ENCODE measurements at regions not wholly inside any gene's neighbourhood (a gene's known extent, or its start where the extent isn't known, plus 50 kb on each side); places are given as distances from the start of the nearest gene placed in this dataset.

- H2BK20ac ChIP-seq (ENCODE audit: low read depth, low read length, poor library complexity, severe bottlenecking), result no peak overlapping the region
- no peaks in the 10 kb centered on the region for H3K27me3 Mint-ChIP-seq (ENCODE audit: low read depth)
- no peaks in the 10 kb centered on the region for H3K23me2 ChIP-seq (ENCODE audit: insufficient read length, low read depth, low read length, poor library complexity, severe bottlenecking)
- no peak overlapping the region for H3K9ac ChIP-seq (ENCODE audit: extremely low read depth, insufficient read length, low read length)
- no peak for DNase-seq
- H3K4me1 Mint-ChIP-seq, result peaks cover 4 to 7% of the 10 kb centered on the region in 2 experiments
- no peak overlapping the region for H3K4ac ChIP-seq (ENCODE audit: low read depth, low read length)
- H3K14ac ChIP-seq (ENCODE audit: insufficient read depth, low read length), result no peak overlapping the region
- H3K79me2 ChIP-seq (ENCODE audit: insufficient read depth, low read length), result no peaks in the 10 kb centered on the region
- no peaks in the 10 kb centered on the region for H3K79me1 ChIP-seq (ENCODE audit: insufficient read depth, low read depth, low read length, poor library complexity, severe bottlenecking)
- H3K4me1 ChIP-seq (ENCODE audit: insufficient read depth, low read length), result no peaks in the 10 kb centered on the region
- H2AK5ac ChIP-seq (ENCODE audit: insufficient read length, low read length), result no peak overlapping the region
- H3K27me3 ChIP-seq (ENCODE audit: insufficient read depth, low read length), result peaks cover 2% of the 10 kb centered on the region; the same call in 1 of the 2 replicates
- no peaks in the 10 kb centered on the region for H4K20me1 ChIP-seq (ENCODE audit: control insufficient read depth, insufficient read depth, insufficient read length)
- no peak overlapping the region for H2BK12ac ChIP-seq (ENCODE audit: insufficient read length, low read depth, low read length)
- H4K8ac ChIP-seq (replicated peaks; ENCODE audit: insufficient read length, low read depth, low read length), result no peak overlapping the region
- H4K91ac ChIP-seq (ENCODE audit: insufficient read length, low read depth, low read length), result no peak overlapping the region
- H2BK120ac ChIP-seq (ENCODE audit: low read depth, low read length, poor library complexity, severe bottlenecking), result no peak overlapping the region
- no peak overlapping the region for H3K4me3 Mint-ChIP-seq
- no peak overlapping the region for H3K23ac ChIP-seq (ENCODE audit: insufficient read length, low read depth, low read length)
- TF ChIP-seq, protein P1, sequence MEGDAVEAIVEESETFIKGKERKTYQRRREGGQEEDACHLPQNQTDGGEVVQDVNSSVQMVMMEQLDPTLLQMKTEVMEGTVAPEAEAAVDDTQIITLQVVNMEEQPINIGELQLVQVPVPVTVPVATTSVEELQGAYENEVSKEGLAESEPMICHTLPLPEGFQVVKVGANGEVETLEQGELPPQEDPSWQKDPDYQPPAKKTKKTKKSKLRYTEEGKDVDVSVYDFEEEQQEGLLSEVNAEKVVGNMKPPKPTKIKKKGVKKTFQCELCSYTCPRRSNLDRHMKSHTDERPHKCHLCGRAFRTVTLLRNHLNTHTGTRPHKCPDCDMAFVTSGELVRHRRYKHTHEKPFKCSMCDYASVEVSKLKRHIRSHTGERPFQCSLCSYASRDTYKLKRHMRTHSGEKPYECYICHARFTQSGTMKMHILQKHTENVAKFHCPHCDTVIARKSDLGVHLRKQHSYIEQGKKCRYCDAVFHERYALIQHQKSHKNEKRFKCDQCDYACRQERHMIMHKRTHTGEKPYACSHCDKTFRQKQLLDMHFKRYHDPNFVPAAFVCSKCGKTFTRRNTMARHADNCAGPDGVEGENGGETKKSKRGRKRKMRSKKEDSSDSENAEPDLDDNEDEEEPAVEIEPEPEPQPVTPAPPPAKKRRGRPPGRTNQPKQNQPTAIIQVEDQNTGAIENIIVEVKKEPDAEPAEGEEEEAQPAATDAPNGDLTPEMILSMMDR (conservative IDR thresholded peaks at IDR 0.05), result no peak
- H3K56ac ChIP-seq (ENCODE audit: insufficient read length, low read depth, low read length), result no peak overlapping the region
- no peak overlapping the region for H3T11ph ChIP-seq (ENCODE audit: low read length)
- no peak overlapping the region for H3K18ac ChIP-seq (ENCODE audit: insufficient read length, low read depth, low read length)
- peaks cover 52 to 71% of the 10 kb centered on the region in 2 experiments for H3K9me3 Mint-ChIP-seq
- no peak overlapping the region for H2BK15ac ChIP-seq (ENCODE audit: low read depth, low read length)
- no peak overlapping the region for H4K5ac ChIP-seq (ENCODE audit: insufficient read length, low read depth, low read length)
- H3K9me3 ChIP-seq (ENCODE audit: control insufficient read depth, low read depth, low read length), result no peaks in the 10 kb centered on the region
- H3K4me2 ChIP-seq (ENCODE audit: insufficient read depth, insufficient read length, low read length), result no peak overlapping the region
- H2AFZ ChIP-seq (ENCODE audit: low read length), result no peak overlapping the region
- no CpG with 5 or more reads among the region's 1 CpG for WGBS (ENCODE audit: extremely low coverage, insufficient read length, low lambda C conversion rate)
- H3K27ac Mint-ChIP-seq, result no peak overlapping the region
- peaks cover 0 to 3% (median 0%) of the 10 kb centered on the region in 3 experiments; a peak in 2 of 7 replicates for H3K36me3 Mint-ChIP-seq (ENCODE audit: insufficient read depth in 1 of 3, low read depth in 3 of 3)
- no peak overlapping the region for H3K27ac ChIP-seq (ENCODE audit: insufficient read length, low read depth, low read length)
- H2BK5ac ChIP-seq (ENCODE audit: insufficient read length, low read length), result no peak overlapping the region
Measured at GRCh38 chrX:46254641-46255040, 290.6 kb downstream of the ZNF674 start.
